HFFc6 (cell line): ENCODE measurements at regions not wholly inside any gene's neighbourhood (a gene's known extent, or its start where the extent isn't known, plus 50 kb on each side); places are given as distances from the start of the nearest gene placed in this dataset.

Source experiments
- DNase-seq: peaks from one replicate; pipeline ENCODE4 v3.0.0-alpha.2; 2018
- H3K27ac Mint-ChIP-seq: 2 replicates; pipeline ENCODE4 v1.8.0; 2020; ENCODE audit warnings: mild to moderate bottlenecking, mixed read lengths
- H3K27me3 Mint-ChIP-seq: 2 replicates; pipeline ENCODE4 v1.8.0; 2021; ENCODE audit warnings: mild to moderate bottlenecking, moderate library complexity, mixed read lengths; ENCODE audit not compliant: insufficient read depth
- H3K36me3 Mint-ChIP-seq: 2 replicates; pipeline ENCODE4 v1.8.0; 2021; ENCODE audit warnings: low read depth, mixed read lengths
- H3K4me1 Mint-ChIP-seq: 2 replicates; pipeline ENCODE4 v1.8.0; 2020; ENCODE audit warnings: low read depth, mixed read lengths
- H3K4me3 Mint-ChIP-seq: 2 replicates; pipeline ENCODE4 v1.8.0; 2020; ENCODE audit warnings: mild to moderate bottlenecking, moderate library complexity, mixed read lengths
- H3K9me3 Mint-ChIP-seq: 2 replicates; pipeline ENCODE4 v1.8.0; 2020; ENCODE audit warnings: mild to moderate bottlenecking, mixed read lengths
- CTCF ChIP-seq: fragments of 200-600 bp; sonication (generic); IDR thresholded peaks from 2 replicates; pipeline ENCODE4 v1.5.0; 2021; ENCODE audit warnings: antibody characterized with exemption, mild to moderate bottlenecking

DNA sequence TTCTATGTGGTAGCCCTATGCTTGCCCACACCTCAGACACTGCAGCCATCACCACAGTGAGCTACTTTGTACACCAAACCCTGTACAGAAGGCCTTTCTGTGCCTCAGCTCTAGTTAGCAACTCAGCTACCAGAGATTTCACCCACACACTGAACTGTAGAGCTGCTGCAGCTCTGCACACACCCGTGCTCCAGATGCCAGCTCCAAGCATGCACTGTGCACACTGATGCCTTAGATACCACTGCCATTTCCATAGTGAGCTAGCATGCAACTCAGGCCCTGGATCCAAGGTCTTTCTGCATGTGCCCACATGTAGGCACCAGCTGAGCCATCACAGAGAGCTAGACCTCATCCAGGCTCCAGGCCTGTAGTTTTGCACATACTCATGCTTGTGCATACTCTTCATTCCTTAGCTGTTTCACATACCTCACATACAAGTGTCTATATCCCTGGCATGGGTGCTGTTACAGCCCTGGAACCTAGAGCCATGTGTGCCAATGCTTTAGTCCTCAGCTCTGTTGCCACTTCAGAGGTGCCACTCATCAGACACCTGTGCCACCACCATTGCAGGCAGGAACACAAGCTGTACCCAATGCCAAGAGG, 423.5 kb upstream of the NDST3 start:
- H3K4me3 Mint-ChIP-seq: no peak overlapping the region
- peaks cover 47% of the 10 kb centered on the region for H3K9me3 Mint-ChIP-seq
- no peak for TF ChIP-seq CTCF
- no peak for DNase-seq
- H3K36me3 Mint-ChIP-seq: no peaks in the 10 kb centered on the region
- no peaks in the 10 kb centered on the region for H3K27me3 Mint-ChIP-seq
- H3K4me1 Mint-ChIP-seq: no peaks in the 10 kb centered on the region
- no peak overlapping the region for H3K27ac Mint-ChIP-seq

DNA sequence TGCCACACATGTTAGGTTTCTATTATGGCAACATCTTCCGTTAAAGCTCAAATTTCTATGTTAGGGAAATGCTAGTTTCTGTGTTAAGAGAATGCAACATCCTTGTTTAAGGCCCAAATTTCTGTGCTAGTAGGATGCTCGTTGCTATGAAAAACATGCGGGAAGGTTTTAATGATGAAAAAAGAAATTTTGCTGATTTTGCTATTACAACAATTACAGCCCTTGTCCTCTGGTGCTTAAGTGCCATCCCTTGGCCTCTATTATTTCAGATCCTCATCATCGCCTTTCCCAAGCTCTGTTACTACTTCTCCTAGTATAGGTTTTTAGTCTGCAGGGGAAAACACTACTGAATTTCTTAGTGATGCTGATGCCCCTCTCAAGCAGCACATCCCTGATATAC, 412.6 kb upstream of the NDST3 start:
- H3K27me3 Mint-ChIP-seq: no peaks in the 10 kb centered on the region
- no peak overlapping the region for H3K4me3 Mint-ChIP-seq
- no peak overlapping the region for H3K27ac Mint-ChIP-seq
- no peaks in the 10 kb centered on the region for H3K36me3 Mint-ChIP-seq
- no peaks in the 10 kb centered on the region for H3K4me1 Mint-ChIP-seq
- H3K9me3 Mint-ChIP-seq: peaks cover 28% of the 10 kb centered on the region
- TF ChIP-seq CTCF: no peak
- DNase-seq: no peak

- TF ChIP-seq CTCF: no peak
- no peak for DNase-seq
- no peaks in the 10 kb centered on the region for H3K4me1 Mint-ChIP-seq
- H3K36me3 Mint-ChIP-seq: no peaks in the 10 kb centered on the region
- H3K4me3 Mint-ChIP-seq: no peak overlapping the region
- H3K27me3 Mint-ChIP-seq: no peaks in the 10 kb centered on the region
- H3K9me3 Mint-ChIP-seq: peaks cover 26% of the 10 kb centered on the region
- no peak overlapping the region for H3K27ac Mint-ChIP-seq
Observed at GRCh38 chr4:117623326-117623725, 411.0 kb upstream of the NDST3 start.

GRCh38 chr4:117626664-117627063, 407.6 kb upstream of the NDST3 start:
- no peaks in the 10 kb centered on the region for H3K36me3 Mint-ChIP-seq
- DNase-seq: no peak
- H3K27ac Mint-ChIP-seq: no peak overlapping the region
- no peaks in the 10 kb centered on the region for H3K4me1 Mint-ChIP-seq
- peaks cover 39% of the 10 kb centered on the region for H3K9me3 Mint-ChIP-seq
- TF ChIP-seq CTCF: no peak
- H3K27me3 Mint-ChIP-seq: no peaks in the 10 kb centered on the region
- no peak overlapping the region for H3K4me3 Mint-ChIP-seq

GRCh38 chr4:117634716-117635115, 399.6 kb upstream of the NDST3 start:
- H3K27me3 Mint-ChIP-seq: no peaks in the 10 kb centered on the region
- no peaks in the 10 kb centered on the region for H3K4me1 Mint-ChIP-seq
- H3K36me3 Mint-ChIP-seq: no peaks in the 10 kb centered on the region
- TF ChIP-seq CTCF: no peak
- no peak overlapping the region for H3K4me3 Mint-ChIP-seq
- no peak overlapping the region for H3K27ac Mint-ChIP-seq
- DNase-seq: no peak
- peaks cover 44% of the 10 kb centered on the region for H3K9me3 Mint-ChIP-seq

DNA sequence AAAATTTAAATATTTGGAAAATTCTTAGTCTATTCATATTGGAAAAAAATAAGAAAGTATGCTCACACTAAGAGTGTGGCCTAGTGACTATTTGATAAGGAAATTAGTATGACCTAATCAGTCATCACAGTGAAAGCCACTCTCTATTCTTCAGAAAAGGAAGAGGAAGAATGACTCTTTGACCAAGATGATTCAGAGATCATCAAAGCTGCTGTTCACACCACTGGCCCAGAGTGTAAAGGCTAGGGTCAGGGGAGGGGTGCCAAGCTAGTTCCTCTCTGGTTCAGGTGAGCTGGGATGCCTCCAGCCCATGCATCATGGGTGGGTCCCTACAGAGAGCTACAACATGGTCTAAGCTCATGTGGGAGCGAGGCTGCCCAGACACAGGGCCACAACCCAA, 396.9 kb upstream of the NDST3 start:
- Mint-ChIP-seq H3K4me1 (no peaks in the 10 kb centered on the region), H3K27me3 (no peaks in the 10 kb centered on the region), H3K27ac (no peak overlapping the region), H3K4me3 (no peak overlapping the region), H3K9me3 (peaks cover 35% of the 10 kb centered on the region), H3K36me3 (no peaks in the 10 kb centered on the region)
- DNase-seq: no peak
- no peak for TF ChIP-seq CTCF
